HG02588 (cell line): ENCODE measurements at regions not wholly inside any gene's neighbourhood (a gene's known extent, or its start where the extent isn't known, plus 50 kb on each side); places are given as distances from the start of the nearest gene placed in this dataset.

Experiments
- ATAC-seq: cut with Tn5 transposase; IDR thresholded peaks from one replicate; pipeline ENCODE4 v1.9.1; 2021; ENCODE audit warnings: mild to moderate bottlenecking, moderate library complexity; ENCODE audit not compliant: unreplicated experiment

DNA sequence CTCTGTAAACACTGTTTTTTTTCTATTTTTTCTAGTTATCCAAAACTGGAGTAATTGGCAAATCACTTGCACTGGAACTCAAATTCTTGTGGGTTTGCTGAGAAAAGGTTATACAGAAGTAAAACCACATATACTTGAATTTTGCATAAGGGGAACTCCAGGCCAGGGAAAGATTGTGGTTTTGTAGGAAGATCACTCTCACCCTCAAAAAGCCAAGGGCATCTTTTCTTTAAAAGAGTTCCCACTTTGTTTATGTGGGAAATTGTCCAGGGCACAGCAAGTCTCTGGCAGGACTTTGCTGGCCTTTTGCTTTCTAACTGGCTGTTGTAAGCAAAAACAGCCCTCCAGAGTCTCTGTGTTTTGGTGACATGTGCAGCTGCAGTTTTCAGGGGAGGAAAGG lies 340.3 kb upstream of the RBMS3 start:
- ATAC-seq = peak; percentile 93

DNA sequence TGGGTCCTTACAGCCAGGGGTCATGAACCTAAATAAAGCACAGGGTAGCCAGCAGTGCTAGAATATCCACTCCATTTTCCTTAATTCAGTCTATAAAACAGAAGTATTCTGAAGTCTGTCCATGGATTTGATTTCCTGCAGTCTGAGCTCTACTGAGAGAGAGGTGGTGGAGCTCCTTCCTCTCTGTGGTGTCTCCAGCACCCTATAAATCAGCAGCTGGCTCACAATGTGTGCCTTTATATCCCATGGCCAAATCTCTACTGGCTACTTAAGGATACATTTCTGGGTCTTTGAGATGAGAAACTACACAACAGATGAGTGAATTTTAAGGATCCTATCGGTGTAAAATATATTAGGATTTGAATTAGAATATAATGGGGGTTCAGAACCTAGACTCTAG lies 339.9 kb upstream of the RBMS3 start:
- ATAC-seq = no peak

DNA sequence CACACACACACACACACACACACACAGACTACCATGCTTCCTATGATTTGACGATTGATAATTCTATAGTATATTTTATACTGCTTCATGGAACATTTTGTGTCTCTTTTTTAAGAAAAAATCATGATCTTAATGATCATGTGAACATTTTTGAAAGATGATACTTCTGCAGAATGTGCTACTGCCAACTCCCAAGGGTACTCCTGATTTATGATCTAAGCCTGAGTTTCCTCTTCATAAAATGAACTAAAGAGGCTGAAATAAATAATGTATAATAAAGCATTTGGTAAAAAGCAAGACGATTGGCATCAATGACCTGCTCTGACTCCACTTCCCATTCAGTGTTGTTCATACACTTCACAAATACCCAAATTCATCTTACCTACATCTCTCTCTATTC lies 333.8 kb upstream of the RBMS3 start:
- no peak for ATAC-seq

DNA sequence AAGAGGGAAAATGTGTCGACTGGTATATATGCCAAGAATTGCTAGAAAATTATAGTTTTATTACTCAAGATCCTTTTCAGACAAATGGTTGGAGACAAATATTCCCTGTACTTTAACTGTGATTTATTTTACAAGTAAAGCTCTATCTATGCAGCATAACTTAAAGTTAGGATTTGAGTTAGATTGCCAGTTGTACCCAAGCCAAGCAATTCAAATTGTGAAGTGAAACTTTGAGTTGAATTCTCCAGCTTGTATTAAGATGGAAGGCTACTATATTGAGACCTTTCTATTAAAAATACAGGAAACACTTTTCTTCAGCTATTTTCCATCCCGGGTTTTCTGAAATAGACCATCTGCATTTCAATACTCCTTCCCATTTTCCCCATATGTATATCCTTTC lies 333.1 kb upstream of the RBMS3 start:
- ATAC-seq = no peak

DNA sequence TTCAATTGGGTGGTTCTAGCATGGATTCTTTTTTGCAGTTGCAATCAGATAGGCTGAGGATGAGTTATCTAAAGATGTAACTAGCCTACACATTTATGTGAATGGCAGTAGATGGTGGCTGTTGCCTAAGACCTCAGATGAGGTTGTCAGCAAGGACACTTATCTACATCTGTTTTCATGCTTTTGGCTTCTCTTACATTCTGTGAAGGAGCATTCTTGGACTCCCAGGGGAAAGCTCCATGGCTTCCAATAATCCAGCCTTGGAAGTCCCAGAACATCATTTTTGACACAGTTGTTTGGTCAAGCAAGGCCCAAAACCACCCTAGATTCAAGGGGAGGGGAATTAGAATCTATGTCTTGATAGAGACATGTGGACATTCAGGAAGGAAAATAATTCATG lies 332.2 kb upstream of the RBMS3 start:
- no peak for ATAC-seq

DNA sequence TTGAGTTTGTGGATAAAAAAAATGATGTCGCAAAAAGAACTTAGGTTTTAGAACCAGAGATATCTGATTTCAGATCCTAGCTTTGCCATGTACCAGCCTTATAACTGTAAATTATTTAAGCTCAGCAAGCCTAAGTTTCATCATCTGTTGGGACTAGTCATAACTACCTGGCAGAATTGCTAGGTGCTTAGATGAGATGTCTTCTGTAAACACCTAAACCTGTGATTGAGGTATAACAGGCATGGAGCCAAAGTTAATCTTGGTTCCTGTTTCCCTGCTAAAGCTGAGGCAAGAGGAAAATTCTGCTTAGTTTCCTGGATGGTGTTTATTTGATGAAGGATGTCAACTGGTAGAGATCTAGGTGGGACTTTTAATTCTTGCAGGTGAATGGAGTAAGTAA lies 331.3 kb upstream of the RBMS3 start:
- no peak for ATAC-seq

DNA sequence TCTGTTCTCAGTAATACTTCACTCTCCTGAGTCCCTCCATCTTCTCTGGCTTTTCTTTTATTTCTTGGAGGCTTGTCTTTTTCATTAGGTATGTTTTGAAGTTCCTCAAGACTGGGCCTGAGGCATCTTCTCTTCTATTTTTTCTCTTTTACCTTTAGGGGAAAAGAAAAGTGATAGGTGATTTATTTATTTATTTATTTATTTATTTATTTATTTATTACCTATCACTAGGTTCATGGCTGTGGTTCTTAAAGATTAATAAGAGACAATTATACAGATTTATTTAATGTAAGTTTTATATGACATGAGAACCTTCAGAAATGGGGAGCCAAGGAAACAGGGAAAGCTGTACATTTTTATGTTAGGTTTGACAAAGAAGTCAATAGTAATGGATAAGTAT lies 330.3 kb upstream of the RBMS3 start:
- ATAC-seq = no peak

DNA sequence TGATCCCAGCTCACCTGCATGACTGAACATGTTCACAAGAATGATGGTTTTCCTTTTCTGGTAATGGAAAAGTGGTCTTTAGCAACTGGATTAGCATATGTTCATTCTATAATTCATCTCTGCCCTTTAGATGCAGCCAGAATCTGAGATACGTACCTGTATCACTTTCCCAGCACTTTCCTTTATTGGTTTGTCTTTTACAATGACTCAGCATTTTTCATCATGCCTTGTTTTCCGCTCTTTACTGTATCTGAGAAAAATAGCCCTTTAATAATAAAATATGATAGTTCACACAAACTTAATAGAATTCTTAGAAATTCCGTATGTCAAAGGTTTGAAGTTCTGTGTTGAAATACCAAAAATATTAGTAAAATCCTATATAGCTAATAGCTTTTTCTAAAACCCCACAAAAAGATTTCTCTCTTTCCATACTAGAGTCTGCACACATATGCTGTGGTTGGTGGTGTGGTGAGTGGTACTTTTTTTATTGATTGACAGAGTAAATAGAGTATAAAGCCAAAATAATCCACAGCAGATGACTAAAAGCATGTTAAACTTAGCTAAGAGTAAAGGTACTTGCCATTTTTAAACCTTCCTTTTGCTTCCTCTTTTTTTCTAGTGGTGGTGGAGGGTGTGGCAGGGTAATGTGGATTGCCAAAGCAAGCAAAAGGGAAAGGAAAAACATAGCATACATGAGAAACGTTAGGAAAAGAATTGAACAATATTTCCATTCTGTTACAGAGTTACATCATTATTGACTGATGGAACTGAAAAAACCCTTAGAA lies 328.9 kb upstream of the RBMS3 start:
- ATAC-seq = no peak

DNA sequence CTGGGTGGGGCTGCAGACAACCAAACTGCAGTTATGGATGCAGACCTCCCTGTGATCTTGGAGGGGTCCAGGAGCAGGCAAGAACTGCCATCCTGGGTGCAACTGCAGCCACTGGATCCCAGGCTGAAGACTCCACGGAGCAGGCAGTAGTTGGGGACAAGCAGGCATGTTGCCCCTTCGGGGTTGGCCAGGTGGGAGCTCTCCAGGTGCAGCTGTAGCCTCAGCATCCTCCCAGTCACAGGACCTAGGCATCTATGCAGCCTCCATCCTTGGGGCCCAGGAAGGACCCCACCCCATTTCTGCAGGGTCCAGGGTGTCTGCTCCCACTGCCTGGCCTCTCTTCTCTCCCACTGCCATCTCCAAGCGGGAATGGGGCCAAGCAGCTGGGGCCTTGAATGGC lies 322.2 kb upstream of the RBMS3 start:
- no peak for ATAC-seq

DNA sequence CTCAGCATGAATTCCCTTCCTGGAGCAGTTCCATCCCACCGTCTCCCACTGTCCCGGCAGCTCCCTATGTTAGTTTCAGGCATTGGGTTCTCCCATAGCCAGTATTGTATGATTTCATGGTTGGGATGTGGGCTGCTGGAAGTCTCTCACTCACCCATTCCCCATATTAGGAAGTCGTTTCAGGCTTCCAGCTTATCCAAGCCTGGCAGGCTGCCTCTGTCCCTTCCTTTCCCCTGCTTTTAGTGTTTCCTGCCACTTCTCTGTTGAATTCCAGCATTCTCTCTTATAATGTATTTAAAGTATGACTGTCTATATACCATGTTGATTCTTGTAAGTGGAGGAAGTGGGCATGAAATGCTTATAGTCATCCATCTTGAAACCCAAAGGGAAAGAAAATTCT lies 309.7 kb upstream of the RBMS3 start:
- ATAC-seq = no peak

DNA sequence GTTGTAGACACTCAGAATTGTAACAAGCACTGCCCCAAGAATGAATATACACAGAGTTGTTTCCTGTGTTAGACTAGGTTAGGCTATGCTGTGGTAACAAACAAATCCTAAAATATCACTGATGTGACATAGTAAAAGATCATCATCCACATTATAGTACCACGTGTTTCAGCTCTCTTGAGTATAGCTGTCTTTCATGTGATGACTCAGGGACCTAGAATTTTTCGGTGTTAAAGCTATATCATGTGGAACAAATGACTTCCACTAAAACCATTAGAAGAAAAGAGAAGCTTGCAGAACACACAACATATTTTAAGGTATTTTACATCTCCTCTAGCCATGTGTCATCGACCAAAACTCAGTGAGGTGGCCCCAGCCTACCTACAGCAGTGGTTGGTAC lies 307.9 kb upstream of the RBMS3 start:
- ATAC-seq = no peak

DNA sequence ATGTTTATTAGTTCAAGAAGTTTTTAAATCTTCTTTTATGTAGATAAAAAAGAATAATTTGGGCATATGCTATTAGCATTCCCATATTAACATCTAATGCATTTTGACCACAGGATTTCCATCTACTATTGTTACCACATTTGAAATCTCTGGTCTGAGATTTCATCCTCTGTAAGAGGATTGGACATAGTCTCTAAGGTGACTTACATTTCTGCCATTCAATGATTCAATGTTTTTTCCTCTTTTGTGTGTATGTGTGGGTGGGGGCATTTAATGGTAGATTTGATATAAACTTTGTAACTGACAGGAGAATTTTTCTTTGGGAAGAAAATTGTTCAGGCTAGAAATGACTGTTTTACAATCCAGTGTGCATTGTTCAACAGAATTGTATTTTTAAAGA lies 307.3 kb upstream of the RBMS3 start:
- no peak for ATAC-seq

DNA sequence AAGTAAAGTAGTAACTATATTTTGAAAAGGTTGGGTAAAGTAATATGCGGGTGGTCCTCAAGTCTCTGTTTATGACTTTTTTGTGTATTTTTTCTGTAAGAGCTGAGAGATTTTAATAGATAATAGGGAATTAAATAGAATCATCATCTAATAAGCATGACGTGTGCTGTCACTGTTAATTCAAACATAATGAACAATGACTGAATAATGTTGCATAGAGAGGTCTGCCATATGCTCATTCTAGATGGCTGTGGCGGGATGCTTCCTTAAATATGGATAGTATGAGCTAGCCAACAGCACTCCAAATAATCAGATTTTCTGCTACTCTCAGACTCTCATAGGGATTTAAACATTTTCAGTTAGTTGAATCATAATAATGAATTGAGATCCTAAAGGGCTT lies 302.8 kb upstream of the RBMS3 start:
- no peak for ATAC-seq

DNA sequence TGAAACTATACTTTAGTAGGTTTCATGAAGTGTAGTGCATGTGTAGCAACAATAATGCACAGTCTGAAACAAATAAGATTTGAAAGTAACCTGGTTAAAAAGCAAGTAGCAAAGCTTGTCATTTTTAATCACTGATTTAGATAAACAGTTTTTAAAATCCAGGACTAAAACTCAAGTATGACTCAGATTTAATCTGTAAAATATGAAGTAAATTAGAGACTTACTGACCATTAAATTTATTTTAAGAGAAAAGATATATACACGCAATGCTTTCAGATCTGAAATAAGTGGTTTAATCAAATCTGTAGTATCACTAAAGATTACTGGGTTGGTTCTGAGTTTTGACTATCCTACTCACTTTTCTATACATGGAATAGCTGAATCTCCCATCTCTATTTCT lies 300.7 kb upstream of the RBMS3 start:
- ATAC-seq = no peak

DNA sequence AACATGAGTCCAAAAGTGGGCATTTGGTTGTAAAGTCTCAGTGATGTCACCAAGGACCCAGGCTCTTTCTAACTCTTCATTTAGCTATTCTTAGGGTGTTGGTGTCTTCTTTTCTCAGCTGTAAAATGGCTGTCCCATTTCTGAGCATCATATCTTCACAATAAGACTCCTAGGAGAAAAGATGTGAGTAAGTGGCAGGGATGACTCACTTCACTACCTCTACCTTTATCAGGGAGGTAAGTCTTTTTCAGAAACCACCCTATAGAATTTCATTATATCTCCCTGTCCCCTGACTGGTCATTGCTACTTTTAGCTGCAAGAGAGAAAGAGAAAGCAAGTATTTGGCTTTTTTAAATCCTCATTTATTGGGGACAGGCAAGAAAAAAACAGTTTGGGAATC lies 300.2 kb upstream of the RBMS3 start:
- no peak for ATAC-seq

DNA sequence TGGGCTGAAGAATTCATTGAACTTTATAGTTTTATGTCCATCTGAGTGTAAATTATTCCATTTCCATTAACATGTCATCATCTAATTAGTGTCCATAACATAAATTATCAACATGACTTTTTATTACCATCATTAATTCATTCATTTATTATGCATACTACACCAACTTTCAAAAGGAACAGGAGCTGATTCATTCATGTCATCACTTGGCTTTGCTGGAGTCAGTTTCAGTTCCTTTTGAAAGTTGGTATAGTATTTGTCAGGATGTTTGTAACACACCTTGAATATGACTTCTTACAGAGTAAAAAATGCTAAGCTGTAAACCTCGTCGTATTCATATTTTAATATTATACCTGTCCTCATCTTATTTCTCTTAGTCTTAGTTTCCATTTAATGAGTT lies 298.0 kb upstream of the RBMS3 start:
- no peak for ATAC-seq

DNA sequence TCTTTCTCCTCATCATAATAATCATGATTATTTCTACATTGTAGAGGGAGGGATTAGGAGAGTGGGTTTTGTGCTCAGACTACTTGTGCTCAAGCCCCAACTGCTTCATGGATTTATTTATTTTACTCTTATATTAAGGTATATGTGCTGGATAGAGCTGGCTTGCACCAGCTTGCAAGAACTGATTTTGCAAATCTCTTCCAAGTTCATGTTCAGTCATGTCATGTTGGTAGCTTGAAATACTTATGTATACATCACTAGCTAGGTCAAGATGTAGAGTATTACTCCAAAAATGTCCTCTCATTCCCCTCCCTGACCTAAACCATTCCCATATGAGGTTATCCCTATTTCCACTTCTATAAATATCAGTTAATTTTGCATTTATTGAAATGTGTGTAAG lies 293.9 kb upstream of the RBMS3 start:
- no peak for ATAC-seq

DNA sequence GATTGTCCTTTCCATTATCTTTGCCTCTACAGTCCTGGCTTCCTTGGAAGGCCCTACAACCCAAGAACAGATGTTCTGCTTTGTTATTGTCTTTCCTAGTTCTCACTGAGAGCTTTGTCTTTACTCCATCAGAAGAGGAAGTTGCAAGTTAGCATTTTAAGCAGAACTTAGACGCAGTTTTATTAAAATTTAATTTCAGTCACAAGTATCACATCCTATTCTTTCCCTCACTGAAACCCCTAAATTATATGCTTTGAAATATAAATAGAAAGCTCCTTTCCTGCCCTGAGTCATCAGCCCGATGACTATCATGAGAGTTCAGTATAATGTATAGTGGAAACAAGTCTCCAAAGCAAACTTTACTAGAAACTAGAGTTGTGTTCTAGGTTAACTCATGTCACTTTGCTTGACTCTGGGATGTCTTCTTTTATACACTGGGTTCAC lies 291.2 kb upstream of the RBMS3 start:
- peak; percentile 85 for ATAC-seq

DNA sequence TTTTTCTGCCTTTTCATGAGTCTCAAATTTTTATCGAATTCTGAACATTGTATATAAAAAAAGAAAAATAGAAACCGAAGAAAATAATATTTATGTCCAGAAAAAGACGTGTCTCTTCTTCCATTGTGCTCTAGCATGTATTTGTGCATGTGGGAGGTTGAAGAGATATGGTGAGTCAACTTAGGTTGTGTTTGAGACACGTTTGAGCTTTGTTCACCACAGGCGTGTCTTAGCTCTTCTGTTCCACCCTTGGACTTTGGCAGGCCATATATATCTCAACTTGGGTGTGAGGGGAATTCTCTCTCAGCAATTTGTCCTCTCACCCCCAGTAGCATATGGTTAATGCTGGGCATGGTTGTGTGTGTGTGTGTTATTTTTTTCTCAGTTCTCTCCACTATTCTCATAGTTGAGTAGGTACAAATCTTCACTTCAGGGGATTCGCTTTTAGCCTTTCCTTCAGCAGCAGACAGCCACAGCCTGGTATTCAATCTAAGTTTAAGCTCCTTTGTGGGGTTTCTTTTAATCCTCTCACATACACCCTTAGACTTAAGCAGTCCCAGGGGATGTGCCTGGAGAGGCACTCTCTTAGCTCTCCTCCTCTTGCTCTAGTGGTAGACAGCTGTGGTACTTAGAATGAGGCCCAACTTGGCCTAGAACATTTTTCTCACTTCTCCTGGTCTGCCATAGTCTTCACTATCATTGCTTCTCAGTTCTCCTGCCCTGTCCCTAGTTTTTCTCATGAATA lies 286.5 kb upstream of the RBMS3 start:
- ATAC-seq = no peak

DNA sequence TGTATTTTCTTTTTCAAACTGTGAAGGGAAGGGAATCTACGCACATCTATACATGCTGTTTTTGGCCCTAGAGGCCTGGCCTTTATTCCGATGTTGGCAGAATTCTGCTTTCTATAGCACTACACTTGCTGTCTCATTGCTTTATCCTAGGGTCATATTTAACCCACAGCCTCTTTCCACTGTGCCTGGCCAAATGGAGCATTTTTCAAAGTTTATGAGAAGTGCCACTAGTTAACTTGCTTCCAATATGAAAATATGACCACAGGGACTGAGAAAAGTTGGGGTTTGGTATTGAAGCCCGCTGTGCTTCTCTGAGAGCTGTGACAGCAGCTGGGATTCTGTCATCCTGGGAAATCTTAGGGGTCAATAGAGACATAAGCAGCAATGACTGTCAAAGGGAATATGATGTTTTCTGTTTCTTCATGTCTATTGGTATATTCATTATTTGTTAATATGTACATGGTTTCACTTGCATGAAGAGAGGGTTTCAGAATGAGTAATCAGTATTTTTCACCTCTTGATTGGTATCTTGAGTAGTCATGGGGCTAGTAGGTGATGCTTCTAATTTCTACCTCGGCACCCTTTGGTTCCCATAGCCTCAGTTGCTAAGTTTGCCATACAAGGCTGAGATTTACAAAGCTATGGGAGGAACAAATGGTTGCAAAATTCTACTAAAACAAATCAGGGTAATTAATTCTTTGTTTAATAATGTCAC lies 275.8 kb upstream of the RBMS3 start:
- peak; percentile 97 for ATAC-seq

DNA sequence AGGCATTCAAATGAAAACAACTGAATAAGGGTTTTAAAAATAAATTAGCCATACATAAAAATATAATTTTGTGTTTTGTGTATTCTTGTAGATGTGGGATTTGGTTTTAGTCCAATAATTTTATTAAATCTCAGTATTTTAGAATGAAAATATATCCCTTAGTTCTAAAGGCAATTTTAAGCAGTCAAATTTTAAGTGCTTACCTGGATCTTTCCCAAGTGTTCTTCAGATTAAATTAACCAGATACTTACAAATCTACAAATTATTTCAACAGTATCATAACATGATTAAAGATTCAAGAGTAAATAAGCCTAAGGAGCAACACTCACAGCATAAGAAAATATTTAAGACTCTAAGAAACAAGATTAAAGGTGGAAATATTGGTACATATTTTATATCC lies 275.0 kb upstream of the RBMS3 start:
- ATAC-seq = no peak

DNA sequence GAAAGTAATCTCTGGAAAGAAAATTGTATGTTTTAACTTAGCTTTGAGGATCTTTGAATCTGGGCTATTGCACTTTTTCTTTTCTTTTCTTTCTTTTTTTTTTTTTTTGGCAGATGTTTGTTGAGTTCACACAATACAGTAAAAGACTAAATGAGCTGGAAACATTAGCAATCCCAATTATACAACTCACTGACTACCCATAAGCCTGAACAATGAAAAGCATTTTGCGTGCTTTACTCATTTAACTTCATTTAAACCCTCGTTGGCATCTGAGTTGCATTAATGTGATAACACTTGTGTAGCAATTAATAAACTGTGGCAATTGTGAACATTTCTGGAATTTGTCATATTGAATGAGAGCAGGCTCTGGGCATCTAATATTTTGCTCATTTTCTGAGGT lies 269.4 kb upstream of the RBMS3 start:
- no peak for ATAC-seq
